ENCODE measurements at regions not wholly inside any gene's neighbourhood (a gene's known extent, or its start where the extent isn't known, plus 50 kb on each side); places are given as distances from the start of the nearest gene placed in this dataset.

- TF ChIP-seq POLR2A (IDR thresholded peaks at IDR 0.05; ENCODE audit: extremely low read depth, insufficient read length) (no peak), CTCF (IDR thresholded peaks at IDR 0.05; ENCODE audit: low read depth, low read length) (no peak), MYC (IDR thresholded peaks at IDR 0.05; ENCODE audit: low read depth, low read length) (no peak)
- TF ChIP-seq, protein P1, sequence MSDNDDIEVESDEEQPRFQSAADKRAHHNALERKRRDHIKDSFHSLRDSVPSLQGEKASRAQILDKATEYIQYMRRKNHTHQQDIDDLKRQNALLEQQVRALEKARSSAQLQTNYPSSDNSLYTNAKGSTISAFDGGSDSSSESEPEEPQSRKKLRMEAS (IDR thresholded peaks at IDR 0.05; ENCODE audit: low read depth, low read length) = no peak
Measured at GRCh38 chr4:121472937-121473721, 92.3 kb upstream of the QRFPR start.

All from NB4 (cell line).